SJCRH30 (cell line): ENCODE measurements at regions not wholly inside any gene's neighbourhood (a gene's known extent, or its start where the extent isn't known, plus 50 kb on each side); places are given as distances from the start of the nearest gene placed in this dataset.

Experiments used
- DNase-seq, 2 experiments: peaks; one replicate each; pipeline ENCODE4 v3.0.0-alpha.2; 2015 to 2020
- H3K27ac ChIP-seq: fragments of 250-450 bp; sonication (Bioruptor Pico); 2 replicates; pipeline ENCODE4 v1.5.1; 2020; ENCODE audit warnings: mild to moderate bottlenecking, moderate library complexity
- H3K27me3 ChIP-seq: fragments of 250-450 bp; sonication (Bioruptor Pico); 2 replicates; pipeline ENCODE4 v1.5.1; 2020; ENCODE audit warnings: mild to moderate bottlenecking, moderate library complexity
- H3K36me3 ChIP-seq: fragments of 250-450 bp; sonication (Bioruptor Pico); 2 replicates; pipeline ENCODE4 v1.5.1; 2020; ENCODE audit warnings: mild to moderate bottlenecking, moderate library complexity
- H3K4me1 ChIP-seq: fragments of 250-450 bp; sonication (Bioruptor Pico); 2 replicates; pipeline ENCODE4 v1.5.1; 2020; ENCODE audit warnings: mild to moderate bottlenecking, moderate library complexity
- H3K4me3 ChIP-seq: fragments of 250-450 bp; sonication (Bioruptor Pico); 2 replicates; pipeline ENCODE4 v1.5.1; 2020; ENCODE audit warnings: mild to moderate bottlenecking, moderate library complexity
- H3K9me3 ChIP-seq: fragments of 250-450 bp; sonication (Bioruptor Pico); replicated peaks from 2 replicates; pipeline ENCODE4 v1.5.1; 2020; ENCODE audit warnings: mild to moderate bottlenecking, moderate library complexity

- H3K27ac ChIP-seq, result no peak overlapping the region
- no peaks in the 10 kb centered on the region; the same call in 1 of the 2 replicates for H3K27me3 ChIP-seq
- H3K4me1 ChIP-seq, result no peaks in the 10 kb centered on the region
- no peaks in the 10 kb centered on the region for H3K9me3 ChIP-seq
- H3K4me3 ChIP-seq, result no peak overlapping the region
- no peak for DNase-seq
- H3K36me3 ChIP-seq, result no peaks in the 10 kb centered on the region
These were observed 174.5 kb downstream of the USP12 start for GRCh38 chr13:26996965-26997752.

DNA sequence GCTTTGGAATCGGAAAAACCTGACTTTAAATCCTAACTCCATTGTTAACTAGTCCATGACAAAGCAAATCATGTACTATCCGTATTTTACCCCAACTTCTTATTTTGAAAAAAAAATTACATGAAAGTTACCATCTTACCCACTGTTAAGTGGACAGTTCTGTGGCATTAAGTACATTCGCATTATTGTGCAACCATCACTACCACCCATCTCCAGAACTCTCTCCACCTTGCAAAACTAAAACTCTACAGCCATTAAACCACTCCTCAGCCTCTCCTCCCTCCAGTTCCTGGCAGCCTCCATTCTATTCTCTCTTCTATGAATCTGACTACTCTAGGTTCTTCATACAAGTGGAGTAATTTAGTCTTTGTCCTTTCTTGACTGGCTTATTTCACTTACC lies 176.5 kb downstream of the USP12 start:
- Histone ChIP-seq H3K36me3 (no peaks in the 10 kb centered on the region), H3K4me1 (no peaks in the 10 kb centered on the region), H3K27me3 (no peaks in the 10 kb centered on the region; the same call in 1 of the 2 replicates), H3K9me3 (no peaks in the 10 kb centered on the region), H3K4me3 (no peak overlapping the region), H3K27ac (no peak overlapping the region)
- no peak for DNase-seq

GRCh38 chr13:26993780-26994179 lies 177.8 kb downstream of the USP12 start:
- H3K27me3 ChIP-seq, result no peaks in the 10 kb centered on the region; the same call in none of the 2 replicates
- DNase-seq, result no peak
- H3K27ac ChIP-seq, result no peak overlapping the region
- no peaks in the 10 kb centered on the region for H3K4me1 ChIP-seq
- H3K36me3 ChIP-seq, result no peaks in the 10 kb centered on the region
- H3K4me3 ChIP-seq, result no peak overlapping the region
- H3K9me3 ChIP-seq, result no peaks in the 10 kb centered on the region

DNA sequence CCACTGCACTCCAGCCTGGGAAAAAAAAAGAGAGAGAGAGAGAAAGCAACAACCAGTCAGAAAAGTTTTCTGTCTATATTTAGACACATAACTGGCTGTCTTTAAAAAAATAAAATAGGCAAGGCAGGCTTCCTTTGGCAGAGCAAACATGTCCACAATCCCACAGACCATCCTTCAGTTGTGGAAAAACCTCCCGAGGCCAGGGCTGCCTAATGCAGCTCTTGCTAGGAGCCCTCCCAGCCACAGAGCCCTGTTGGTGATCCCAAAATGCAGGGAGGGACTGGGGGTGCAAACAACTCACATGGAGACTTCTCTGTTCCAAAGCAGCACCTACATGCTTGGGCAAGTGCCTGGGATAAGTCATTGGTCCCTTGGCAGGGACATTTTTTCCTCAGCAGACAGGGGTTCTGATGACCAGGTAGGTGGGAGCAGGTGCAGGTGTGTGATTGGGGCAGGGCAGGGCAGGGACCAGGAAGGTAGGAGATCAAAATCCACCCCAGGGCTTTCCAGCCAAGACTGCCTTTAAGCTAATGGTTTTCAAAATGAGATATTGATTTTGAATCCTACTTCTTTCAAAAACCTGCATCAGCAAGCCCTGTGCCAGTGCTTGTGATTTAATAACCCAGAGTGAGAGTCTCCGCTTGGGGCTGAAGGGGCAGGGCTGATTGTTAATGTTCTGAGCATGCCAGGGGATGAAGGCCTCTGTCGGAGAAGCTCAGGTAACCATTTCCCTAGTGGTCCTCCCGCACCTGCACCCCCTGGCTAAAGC lies 178.5 kb downstream of the USP12 start:
- Histone ChIP-seq H3K36me3 (no peaks in the 10 kb centered on the region), H3K4me3 (no peak overlapping the region), H3K9me3 (no peaks in the 10 kb centered on the region), H3K27ac (no peak overlapping the region), H3K27me3 (no peaks in the 10 kb centered on the region; the same call in none of the 2 replicates), H3K4me1 (no peaks in the 10 kb centered on the region)
- no peak for DNase-seq

DNA sequence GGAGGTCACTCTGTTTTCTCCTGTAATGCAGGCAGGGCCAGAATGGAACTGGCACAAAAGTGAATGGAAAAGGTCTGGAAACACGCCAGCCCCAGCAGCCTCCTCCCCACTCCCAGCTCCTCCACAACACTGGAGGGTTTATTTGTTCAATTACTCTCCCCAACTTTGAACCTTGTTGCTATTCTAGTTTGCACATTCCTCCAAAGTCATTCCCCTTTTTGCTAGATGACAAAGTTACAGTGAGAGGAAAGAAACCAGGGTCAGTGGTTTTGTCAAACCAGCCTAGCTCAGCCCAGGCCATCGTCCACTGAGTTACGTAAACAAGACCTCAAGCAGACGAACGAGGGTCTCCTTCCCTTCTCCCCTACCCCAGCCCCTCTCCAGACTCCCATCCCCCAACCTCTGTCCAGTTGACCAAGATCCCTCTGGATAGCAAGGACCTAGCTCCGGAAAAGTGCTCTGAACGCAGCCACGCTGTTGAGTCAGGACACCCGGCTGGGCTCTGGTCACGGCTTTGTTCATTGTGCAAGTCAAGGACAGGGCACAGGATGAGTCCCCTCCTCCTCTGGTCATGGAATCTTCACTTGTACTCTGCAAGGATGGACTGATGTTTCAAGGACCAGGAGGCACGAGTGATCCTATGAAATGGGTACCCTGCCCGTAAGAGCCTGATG lies 180.0 kb downstream of the USP12 start:
- DNase-seq, result no peak
- Histone ChIP-seq H3K9me3 (no peaks in the 10 kb centered on the region), H3K27me3 (no peaks in the 10 kb centered on the region; the same call in none of the 2 replicates), H3K4me3 (no peak overlapping the region), H3K4me1 (no peaks in the 10 kb centered on the region), H3K36me3 (no peaks in the 10 kb centered on the region), H3K27ac (no peak overlapping the region)

GRCh38 chr13:26989957-26990713 lies 181.5 kb downstream of the USP12 start:
- Histone ChIP-seq H3K36me3 (no peaks in the 10 kb centered on the region), H3K4me1 (no peaks in the 10 kb centered on the region), H3K27ac (no peak overlapping the region), H3K4me3 (no peak overlapping the region), H3K27me3 (no peaks in the 10 kb centered on the region; the same call in none of the 2 replicates), H3K9me3 (no peaks in the 10 kb centered on the region)
- no peak for DNase-seq

- no peaks in the 10 kb centered on the region for H3K9me3 ChIP-seq
- no peak overlapping the region for H3K4me3 ChIP-seq
- no peaks in the 10 kb centered on the region; the same call in none of the 2 replicates for H3K27me3 ChIP-seq
- H3K36me3 ChIP-seq, result no peaks in the 10 kb centered on the region
- H3K4me1 ChIP-seq, result no peaks in the 10 kb centered on the region
- DNase-seq, result no peak
- H3K27ac ChIP-seq, result no peak overlapping the region
These were observed 182.2 kb downstream of the USP12 start for GRCh38 chr13:26989261-26989956.

- Histone ChIP-seq H3K4me1 (no peaks in the 10 kb centered on the region), H3K4me3 (no peak overlapping the region), H3K9me3 (no peaks in the 10 kb centered on the region), H3K27ac (no peak overlapping the region), H3K27me3 (no peaks in the 10 kb centered on the region; the same call in 1 of the 2 replicates), H3K36me3 (no peaks in the 10 kb centered on the region)
- DNase-seq, result no peak
These were observed 183.4 kb downstream of the USP12 start for GRCh38 chr13:26988059-26988769.

DNA sequence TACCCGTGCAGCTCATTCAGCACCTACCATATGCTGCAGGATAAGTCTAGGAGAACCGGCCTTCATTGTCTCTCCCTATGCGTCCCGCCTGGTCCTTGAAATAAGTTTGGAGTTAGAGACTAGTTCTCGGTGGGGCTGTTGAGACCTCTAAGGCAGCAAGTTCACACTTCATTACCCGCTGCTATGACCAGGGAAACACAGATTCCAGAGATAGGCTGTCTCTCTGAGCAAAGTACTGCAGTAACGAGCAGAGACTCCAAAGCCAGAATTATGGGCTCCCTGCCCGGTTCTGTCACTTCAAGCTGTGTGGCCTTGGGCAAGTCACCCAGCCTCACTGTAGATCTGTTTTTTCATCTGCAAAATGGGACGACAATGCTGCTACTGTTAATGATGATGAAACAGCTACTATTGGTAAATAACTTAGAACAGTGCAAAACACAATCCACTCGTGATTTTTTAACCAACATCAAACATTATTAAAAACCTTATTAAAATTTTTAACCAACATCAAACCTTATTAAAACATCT lies 184.1 kb downstream of the USP12 start:
- no peak for DNase-seq
- Histone ChIP-seq H3K9me3 (no peaks in the 10 kb centered on the region), H3K4me3 (no peak overlapping the region), H3K27ac (no peak overlapping the region), H3K27me3 (no peaks in the 10 kb centered on the region; the same call in 1 of the 2 replicates), H3K36me3 (no peaks in the 10 kb centered on the region), H3K4me1 (no peaks in the 10 kb centered on the region)

GRCh38 chr13:26985285-26985878 lies 186.2 kb downstream of the USP12 start:
- Histone ChIP-seq H3K36me3 (no peaks in the 10 kb centered on the region), H3K27me3 (peaks cover 7% of the 10 kb centered on the region; the same call in 1 of the 2 replicates), H3K27ac (no peak overlapping the region), H3K9me3 (no peaks in the 10 kb centered on the region), H3K4me3 (no peak overlapping the region), H3K4me1 (no peaks in the 10 kb centered on the region)
- peak; percentile 62 to 88 for DNase-seq

GRCh38 chr13:26984337-26984736 lies 187.3 kb downstream of the USP12 start:
- Histone ChIP-seq H3K36me3 (no peaks in the 10 kb centered on the region), H3K27ac (no peak overlapping the region), H3K4me1 (no peaks in the 10 kb centered on the region), H3K27me3 (peaks cover 11% of the 10 kb centered on the region; the same call in 1 of the 2 replicates), H3K4me3 (no peak overlapping the region), H3K9me3 (no peaks in the 10 kb centered on the region)
- DNase-seq, result no peak

DNA sequence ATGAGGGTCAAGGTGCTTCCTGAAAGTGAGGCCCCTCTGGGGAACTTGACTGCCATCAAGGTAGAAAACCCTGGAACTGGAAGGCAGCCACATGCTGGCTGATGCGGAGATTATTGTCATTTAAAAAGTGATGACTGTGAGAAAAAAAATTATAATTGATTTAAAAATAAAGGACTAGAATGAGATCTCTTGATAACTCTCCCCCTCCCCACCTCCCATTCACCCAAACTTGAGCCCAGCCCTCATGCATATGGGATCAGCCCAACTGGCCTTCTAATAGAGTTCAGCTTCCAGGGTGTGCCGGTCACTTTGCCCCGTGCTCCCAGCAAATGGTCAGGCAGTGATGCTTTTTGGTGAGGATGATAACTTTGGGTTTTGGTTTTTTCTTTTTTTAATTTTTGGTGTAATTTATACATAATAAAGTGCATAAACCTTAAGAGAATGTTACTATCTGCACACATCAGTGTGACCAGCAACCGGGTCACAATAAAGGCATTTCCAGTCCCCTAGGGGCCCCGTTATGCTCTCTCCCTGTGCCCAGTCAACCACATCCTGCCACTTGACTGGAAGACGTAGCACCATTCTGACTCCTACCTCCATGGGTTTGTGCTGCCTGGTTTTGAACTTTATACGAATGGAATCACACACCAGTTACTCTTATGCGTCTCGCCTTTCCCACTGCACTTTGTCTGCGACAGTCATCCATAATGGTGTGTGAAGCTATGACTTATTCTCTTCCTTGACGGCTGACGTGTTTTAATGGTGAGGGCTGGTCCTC lies 187.9 kb downstream of the USP12 start:
- Histone ChIP-seq H3K27me3 (peaks cover 13% of the 10 kb centered on the region), H3K4me3 (no peak overlapping the region), H3K36me3 (no peaks in the 10 kb centered on the region), H3K27ac (no peak overlapping the region), H3K4me1 (no peaks in the 10 kb centered on the region), H3K9me3 (no peaks in the 10 kb centered on the region)
- DNase-seq, result no peak
